Embryonic facial prominence (tissue), 1 donor: ENCODE measurements at regions not wholly inside any gene's neighbourhood (a gene's known extent, or its start where the extent isn't known, plus 50 kb on each side); places are given as distances from the start of the nearest gene placed in this dataset.
"Not testable (repeated sequence)": the region's sequence is repeated elsewhere in the genome, so short reads cannot be mapped to it uniquely, and the experiment has no call there.

ENCODE experiments used
- DNase-seq: peaks from one replicate; pipeline ENCODE4 v3.0.0-alpha.2; 2016; ENCODE audit errors: extremely low spot score

GRCh38 chr2:58633613-58634365 lies 392.7 kb upstream of the FANCL start:
- no peak for DNase-seq

DNA sequence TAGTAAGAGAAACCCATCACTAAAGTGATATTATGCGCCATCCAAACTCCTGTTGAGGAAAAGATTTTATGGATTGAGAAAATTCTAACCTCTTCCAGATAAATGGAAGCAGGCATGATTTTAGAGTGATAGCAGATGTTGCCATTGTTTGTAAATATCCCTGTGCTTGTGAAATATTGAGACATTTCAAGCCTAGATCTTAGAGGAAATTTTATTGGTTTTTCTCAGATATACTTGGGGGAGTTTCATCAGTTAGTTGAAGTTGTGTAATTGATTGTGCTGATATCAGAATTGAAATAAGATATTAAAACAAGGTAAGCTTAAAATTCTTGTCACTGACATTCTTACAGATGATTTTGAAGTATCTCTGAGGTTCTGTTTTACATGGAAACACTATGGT lies 390.9 kb upstream of the FANCL start:
- DNase-seq: no peak

GRCh38 chr2:58629545-58630119 lies 388.5 kb upstream of the FANCL start:
- DNase-seq: no peak

GRCh38 chr2:58620896-58621295 lies 379.8 kb upstream of the FANCL start:
- no peak for DNase-seq

DNA sequence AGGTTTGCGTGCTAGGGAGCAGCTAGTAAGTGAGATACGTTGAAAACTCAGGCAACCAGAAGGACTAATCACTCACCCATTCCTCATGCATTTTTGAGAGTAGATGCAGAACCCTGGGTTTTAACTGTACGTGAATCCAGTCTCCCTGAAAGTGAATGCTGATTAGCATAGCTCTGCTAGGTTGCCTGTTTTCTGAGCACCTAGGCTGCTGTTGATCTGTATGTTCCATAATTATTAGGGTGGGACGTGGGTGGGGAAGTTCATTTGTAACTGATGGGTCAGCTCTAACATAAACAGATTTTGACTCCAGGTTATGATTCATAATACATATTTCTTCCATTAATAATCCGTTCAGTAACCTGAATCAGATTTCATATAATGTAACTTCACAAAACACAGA lies 379.0 kb upstream of the FANCL start:
- no peak for DNase-seq

DNA sequence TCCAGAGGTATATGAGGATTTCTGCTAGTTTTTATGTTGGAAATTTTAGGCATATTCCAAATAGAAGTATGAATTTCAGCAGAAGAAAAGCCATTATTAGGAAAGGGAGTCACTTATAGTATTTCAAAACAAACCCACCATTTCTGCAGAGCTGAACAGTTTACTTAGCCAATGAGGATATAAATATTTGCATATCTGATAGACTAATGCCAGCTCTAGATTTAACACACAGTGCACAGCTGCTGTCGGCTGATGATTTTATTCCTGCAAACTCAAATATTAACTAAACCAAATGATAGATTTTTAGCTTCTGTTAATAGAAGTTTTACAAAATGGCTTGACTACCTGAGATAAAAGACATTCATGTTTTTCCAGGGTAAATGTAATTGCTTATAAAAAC lies 375.8 kb upstream of the FANCL start:
- DNase-seq: no peak

DNA sequence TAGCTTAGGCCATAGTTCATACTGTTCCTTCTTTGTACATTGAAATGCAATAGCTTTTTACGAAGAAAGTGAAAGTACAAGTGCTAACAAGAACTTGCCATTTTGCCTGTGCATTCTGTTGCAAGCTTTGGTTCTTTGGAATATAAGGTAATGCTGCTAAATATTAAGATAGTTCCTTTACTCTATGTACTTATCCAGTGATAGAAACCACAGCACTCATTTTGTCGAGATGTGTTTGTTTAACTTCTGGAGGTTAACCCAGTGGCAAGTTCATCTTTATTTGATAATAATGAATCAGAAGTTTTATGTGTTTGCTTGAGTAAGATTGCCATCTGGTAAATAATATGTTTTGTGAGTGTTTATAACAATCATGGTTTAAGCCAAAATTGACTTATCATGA lies 373.1 kb upstream of the FANCL start:
- DNase-seq: no peak

DNA sequence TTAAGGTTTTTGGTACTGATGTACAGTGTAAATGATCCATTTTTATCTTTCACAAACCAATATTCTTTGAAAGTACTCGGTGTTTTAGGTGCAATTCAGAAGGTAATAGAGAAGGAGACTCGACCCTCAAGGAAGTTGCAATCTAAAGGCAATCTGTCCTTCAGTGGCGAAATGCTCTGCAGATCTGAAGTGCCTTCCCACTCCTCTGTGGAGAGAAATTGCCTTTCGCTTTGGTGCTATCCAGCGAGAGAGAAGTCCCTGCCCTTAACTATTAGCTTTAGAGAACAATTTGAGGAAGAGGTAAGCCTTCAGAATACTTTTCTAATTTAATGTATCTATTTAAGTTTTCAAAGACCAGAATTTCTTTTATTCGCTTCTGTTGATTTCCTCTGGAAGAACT lies 371.8 kb upstream of the FANCL start:
- no peak for DNase-seq

DNA sequence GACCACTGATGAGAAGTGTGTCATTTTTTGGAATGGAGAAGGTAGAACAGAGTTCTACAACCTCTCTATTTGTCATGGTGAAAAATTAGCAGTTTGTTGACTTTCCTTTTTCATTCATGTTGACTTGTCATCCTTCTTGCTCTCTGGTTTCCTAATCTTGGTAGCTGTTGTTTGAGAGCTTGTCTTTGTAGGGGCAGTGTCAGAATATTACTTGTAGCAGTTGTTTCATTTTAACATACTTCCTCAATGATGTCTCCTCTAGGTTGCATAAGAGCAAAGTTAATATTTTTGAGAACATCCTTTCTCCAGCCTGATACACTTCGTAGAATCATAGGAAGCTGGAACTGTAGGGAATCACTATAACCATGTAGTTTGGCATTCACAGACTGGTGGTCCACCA lies 368.2 kb upstream of the FANCL start:
- no peak for DNase-seq

- no peak for DNase-seq
Observed at GRCh38 chr2:58608146-58608545, 367.0 kb upstream of the FANCL start.

DNA sequence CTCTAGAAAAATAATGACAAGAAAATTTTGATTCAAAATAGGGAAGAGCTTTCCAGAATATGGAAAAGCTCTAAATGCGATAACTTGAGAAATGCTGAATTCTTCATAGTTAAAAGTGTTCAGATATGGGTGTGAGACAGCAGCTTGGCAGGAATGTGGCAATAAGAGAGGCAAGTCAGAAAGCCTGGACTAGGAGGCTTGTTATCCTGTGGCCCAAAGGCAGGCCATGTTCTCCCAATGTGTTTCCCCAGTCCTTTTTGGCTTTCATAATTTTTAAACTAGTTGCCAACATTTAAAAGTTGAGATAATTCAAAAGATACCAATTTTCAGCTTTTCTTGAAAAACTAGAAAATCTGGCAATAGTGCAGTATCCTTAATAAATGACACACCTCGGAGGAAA lies 366.3 kb upstream of the FANCL start:
- DNase-seq: no peak

GRCh38 chr2:58606799-58607198 lies 365.7 kb upstream of the FANCL start:
- DNase-seq: no peak

DNA sequence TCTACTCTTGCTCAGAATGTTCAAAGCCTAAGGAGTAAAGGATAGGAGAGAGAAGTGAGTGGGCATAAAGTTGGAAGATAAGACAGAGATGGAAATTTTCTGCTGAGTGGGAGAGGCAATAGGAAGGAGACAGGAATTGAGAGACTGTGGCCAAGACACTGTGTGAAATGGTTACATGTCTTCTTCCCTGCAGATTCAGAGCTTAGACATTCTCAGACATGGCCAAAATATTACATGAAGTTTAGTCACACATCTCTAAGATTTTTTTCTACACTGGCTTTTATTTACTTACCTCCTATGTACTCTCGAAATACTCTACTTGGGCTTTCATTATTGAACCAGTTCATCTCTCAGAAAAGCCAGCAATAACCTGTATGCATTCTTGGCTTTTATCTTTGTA lies 363.0 kb upstream of the FANCL start:
- no peak for DNase-seq

DNA sequence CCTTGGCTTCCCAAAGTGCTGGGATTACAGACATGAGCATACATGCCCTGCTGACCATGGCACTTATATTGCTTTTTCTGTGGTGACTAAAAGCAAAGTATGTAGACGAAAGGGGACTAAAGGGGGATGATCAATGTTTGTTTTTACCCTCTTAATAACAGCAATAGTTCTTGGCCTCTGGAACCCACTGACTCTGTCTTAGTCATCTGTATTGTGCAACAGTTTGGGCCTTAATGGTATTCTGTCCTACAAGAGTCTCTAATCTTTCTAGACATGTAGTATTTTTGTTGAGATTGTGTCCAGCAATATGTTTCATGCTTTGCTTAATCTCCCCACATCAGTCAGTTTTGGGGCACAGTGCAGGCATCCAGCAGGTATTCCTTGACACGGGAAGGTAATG lies 359.9 kb upstream of the FANCL start:
- no peak for DNase-seq

- DNase-seq: no peak
Observed at GRCh38 chr2:58598171-58598570, 357.0 kb upstream of the FANCL start.

DNA sequence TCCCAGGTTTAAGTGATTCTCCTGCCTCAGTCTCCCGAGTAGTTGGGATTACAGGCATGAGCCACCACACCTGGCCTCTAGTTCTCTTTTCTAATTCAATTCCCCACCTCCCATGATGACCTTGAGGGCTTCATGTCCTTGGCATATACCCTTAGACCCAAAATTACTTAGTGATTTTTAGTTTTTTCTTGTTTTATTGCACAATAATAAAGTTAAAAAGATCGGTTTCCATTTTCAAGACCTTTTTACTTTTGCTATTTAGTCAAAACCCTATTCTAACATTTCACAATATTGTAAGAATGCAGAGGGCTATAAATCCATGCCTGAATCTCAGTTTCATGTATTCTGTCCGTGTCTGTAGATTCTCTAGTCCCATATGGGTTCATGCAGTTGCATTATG lies 354.6 kb upstream of the FANCL start:
- no peak for DNase-seq

GRCh38 chr2:58594762-58595161 lies 353.6 kb upstream of the FANCL start:
- no peak for DNase-seq

GRCh38 chr2:58594175-58594574 lies 353.1 kb upstream of the FANCL start:
- DNase-seq: no peak

DNA sequence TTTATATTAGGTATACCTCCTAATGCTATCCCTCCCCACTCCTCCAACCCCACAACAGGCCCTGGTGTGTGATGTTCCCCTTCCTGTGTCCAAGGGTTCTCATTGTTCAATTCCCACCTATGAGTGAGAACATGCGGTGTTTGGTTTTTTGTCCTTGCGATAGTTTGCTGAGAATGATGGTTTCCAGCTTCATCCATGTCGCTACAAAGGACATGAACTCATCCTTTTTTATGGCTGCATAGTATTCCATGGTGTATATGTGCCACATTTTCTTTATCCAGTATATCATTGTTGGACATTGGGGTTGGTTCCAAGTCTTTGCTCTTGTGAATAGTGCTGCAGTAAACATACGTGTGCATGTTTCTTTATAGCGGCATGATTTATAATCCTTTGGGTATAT lies 345.1 kb upstream of the FANCL start:
- not testable (repeated sequence) for DNase-seq

DNA sequence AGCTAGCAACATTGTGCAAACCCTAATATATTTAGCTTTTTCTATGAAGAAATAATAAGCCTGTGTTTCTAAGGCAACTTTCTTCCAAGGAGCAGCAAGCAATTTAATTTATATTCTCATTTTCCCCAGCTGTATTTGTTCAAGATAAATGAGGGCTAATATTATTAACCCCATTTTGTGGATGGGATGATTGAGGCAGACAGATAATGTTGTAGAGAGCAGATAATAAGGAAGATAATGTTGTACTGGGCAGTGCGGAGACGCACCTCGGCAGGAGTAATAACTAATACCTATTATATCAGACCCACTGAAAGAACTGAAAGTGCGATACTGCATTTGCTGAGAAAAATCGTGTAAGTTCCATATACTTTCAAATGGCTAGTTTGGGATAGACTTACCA lies 344.1 kb upstream of the FANCL start:
- DNase-seq: no peak

DNA sequence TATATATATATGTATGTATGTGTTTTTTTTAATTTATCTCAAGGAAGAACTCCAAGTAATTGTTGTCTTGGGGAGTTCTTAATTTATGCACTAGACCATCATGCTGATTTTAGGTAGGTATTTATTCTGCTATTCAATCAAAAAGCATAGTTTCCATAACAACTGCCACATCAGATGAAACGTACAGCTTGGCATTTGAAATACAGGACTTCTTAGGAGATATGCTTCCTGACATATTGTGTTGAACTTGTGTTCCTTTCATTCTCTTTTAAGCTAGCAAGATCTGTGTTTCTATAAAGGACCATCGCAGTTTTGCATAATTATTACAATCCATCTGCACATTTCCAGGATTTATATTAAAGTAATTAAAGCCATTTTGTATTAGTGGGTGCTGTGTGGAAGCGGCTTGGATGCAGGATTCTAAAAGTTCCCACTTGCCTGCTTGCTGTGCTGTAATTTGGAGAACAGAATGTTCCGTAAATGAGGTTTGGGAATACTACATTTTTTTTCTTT lies 343.5 kb upstream of the FANCL start:
- no peak for DNase-seq

- DNase-seq: no peak
Observed at GRCh38 chr2:58578276-58578675, 337.2 kb upstream of the FANCL start.

- no peak for DNase-seq
Observed at GRCh38 chr2:58574873-58575272, 333.7 kb upstream of the FANCL start.

DNA sequence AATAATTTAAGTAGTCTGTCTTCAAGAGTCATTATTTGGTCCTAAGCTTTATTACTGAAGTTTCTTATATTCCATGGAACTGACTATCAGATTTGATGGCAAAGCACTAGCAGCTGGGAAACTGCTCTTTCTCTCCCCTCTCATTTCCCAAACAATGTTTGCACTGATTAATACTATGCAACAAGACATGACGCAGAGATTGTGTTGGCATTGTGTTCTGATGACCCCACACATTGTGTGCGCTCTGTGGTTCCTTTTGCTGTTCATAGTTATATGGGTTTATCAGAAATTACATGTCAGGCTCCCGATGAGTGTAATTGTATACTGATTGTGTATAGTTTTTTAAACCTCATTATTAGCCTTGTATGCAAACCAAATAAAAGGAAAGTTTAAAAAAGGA lies 331.6 kb upstream of the FANCL start:
- no peak for DNase-seq
